ENCODE measurements at regions not wholly inside any gene's neighbourhood (a gene's known extent, or its start where the extent isn't known, plus 50 kb on each side); places are given as distances from the start of the nearest gene placed in this dataset. TPM values are rescaled to one million over a fixed set of nuclear protein-coding genes. Genes with fewer than 3 reads are reported as not detected.
"Not testable (repeated sequence)": the region's sequence is repeated elsewhere in the genome, so short reads cannot be mapped to it uniquely, and the experiment has no call there.

- not testable (repeated sequence) for H3K23ac ChIP-seq (ENCODE audit: low read depth, low read length, poor library complexity); DNase-seq (ENCODE audit: low spot score); H3K36me3 ChIP-seq (replicated peaks in 1 of 2; ENCODE audit: control insufficient read depth in 2 of 2, insufficient read depth in 2 of 2, low read length in 2 of 2); H3K79me1 ChIP-seq (ENCODE audit: low read depth, low read length); H3K14ac ChIP-seq (ENCODE audit: low read length); H4K8ac ChIP-seq (ENCODE audit: low read depth, low read length); H2BK12ac ChIP-seq (ENCODE audit: low read length); H2BK5ac ChIP-seq (ENCODE audit: low read length); H2BK15ac ChIP-seq (ENCODE audit: low read length); H2AFZ ChIP-seq (ENCODE audit: low read length); H3K27ac ChIP-seq (replicated peaks; ENCODE audit: low read length); H2BK120ac ChIP-seq (ENCODE audit: low read depth, low read length); H2AK5ac ChIP-seq (ENCODE audit: low read depth, low read length); H3K4me3 ChIP-seq (ENCODE audit: low read length in 2 of 2); H3K9ac ChIP-seq (ENCODE audit: low read depth, low read length, poor library complexity); H3K27me3 ChIP-seq (ENCODE audit: control insufficient read depth in 3 of 3, insufficient read depth in 3 of 3, low read depth in 1 of 3, low read length in 3 of 3); H3K18ac ChIP-seq (ENCODE audit: low read length); H4K91ac ChIP-seq (ENCODE audit: low read depth, low read length, poor library complexity); H3K4ac ChIP-seq (ENCODE audit: low read length); H3K9me3 ChIP-seq (replicated peaks in 1 of 2; ENCODE audit: control insufficient read depth in 2 of 2, insufficient read depth in 1 of 2, low read depth in 1 of 2, low read length in 2 of 2); H3K4me1 ChIP-seq (ENCODE audit: control insufficient read depth in 2 of 2, insufficient read depth in 1 of 2, low read depth in 1 of 2, low read length in 2 of 2); H3K4me2 ChIP-seq (ENCODE audit: insufficient read depth, low read length, poor library complexity, severe bottlenecking)
- WGBS, 2 donors (ENCODE audit: extremely low coverage in 2 of 2, insufficient read length in 2 of 2, insufficient replicate concordance in 1 of 2): no CpG with 5 or more reads among the region's 4 CpGs
These were observed 55.9 kb upstream of the WIPF3 start for GRCh38 chr7:29750373-29750940.

DNA sequence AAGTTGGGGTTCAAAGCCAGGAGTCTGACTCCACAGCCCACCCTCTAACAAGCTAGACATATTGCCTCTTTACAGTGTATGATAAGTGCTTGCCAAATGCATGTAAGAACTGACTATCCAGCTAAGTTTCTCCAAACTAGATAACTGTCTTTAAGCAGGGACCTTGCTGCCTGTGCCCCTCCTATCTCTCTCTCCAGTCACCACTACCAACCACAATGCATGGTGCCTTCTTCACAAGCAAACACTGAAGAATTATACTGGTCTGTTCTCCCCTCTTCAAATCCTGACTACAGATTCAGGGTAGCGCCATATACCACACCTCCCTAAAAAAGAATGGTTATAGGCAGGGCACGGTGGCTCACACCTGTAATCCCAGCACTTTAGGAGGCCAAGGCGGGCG is 55.3 kb upstream of the WIPF3 start:
- not testable (repeated sequence) for H3K4ac ChIP-seq (ENCODE audit: low read length); H2AK5ac ChIP-seq (ENCODE audit: low read depth, low read length); H3K36me3 ChIP-seq (replicated peaks in 1 of 2; ENCODE audit: control insufficient read depth in 2 of 2, insufficient read depth in 2 of 2, low read length in 2 of 2); H3K27ac ChIP-seq (replicated peaks; ENCODE audit: low read length); H2BK12ac ChIP-seq (ENCODE audit: low read length); H2BK5ac ChIP-seq (ENCODE audit: low read length); H3K23ac ChIP-seq (ENCODE audit: low read depth, low read length, poor library complexity); DNase-seq (ENCODE audit: low spot score); H4K91ac ChIP-seq (ENCODE audit: low read depth, low read length, poor library complexity); H3K27me3 ChIP-seq (ENCODE audit: control insufficient read depth in 3 of 3, insufficient read depth in 3 of 3, low read depth in 1 of 3, low read length in 3 of 3); H2AFZ ChIP-seq (ENCODE audit: low read length); H3K9me3 ChIP-seq (replicated peaks in 1 of 2; ENCODE audit: control insufficient read depth in 2 of 2, insufficient read depth in 1 of 2, low read depth in 1 of 2, low read length in 2 of 2); H3K4me2 ChIP-seq (ENCODE audit: insufficient read depth, low read length, poor library complexity, severe bottlenecking); H3K9ac ChIP-seq (ENCODE audit: low read depth, low read length, poor library complexity); H2BK120ac ChIP-seq (ENCODE audit: low read depth, low read length); H3K4me3 ChIP-seq (ENCODE audit: low read length in 2 of 2); H3K14ac ChIP-seq (ENCODE audit: low read length); H4K8ac ChIP-seq (ENCODE audit: low read depth, low read length); H3K79me1 ChIP-seq (ENCODE audit: low read depth, low read length); H3K4me1 ChIP-seq (ENCODE audit: control insufficient read depth in 2 of 2, insufficient read depth in 1 of 2, low read depth in 1 of 2, low read length in 2 of 2); H2BK15ac ChIP-seq (ENCODE audit: low read length); H3K18ac ChIP-seq (ENCODE audit: low read length)
- no CpG with 5 or more reads among the region's 4 CpGs for WGBS, 2 donors (ENCODE audit: extremely low coverage in 2 of 2, insufficient read length in 2 of 2, insufficient replicate concordance in 1 of 2)

DNA sequence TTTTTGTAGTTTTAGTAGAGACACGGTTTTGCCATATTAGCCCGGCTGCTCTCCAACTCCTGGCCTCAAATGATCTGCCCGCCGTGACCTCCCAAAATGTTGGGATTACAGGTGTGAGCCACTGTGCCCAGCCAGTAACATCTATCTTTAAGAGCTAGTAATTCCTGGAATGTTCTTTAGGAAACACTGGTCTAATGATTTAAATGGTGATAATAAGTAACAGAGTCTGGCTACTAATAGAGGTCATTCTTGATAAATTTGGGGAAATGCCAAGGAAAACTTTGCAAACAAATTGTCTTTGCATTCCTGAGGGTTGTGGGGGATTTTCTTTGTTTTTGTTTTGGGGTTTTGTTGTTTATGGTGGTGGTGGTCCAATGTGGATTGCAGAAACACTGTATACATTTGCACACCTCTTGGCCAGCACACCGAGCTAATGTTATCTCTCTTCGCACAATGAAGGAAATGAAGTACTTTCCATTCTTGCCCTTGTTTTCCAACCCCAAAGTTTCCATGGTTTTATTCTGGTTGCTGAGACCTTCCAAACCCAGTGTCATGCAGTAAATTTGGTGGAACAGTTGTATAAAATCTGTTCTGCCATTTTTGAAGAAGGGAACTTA is 51.3 kb upstream of the WIPF3 start:
- H2AK5ac ChIP-seq (ENCODE audit: low read depth, low read length): no peak overlapping the region

More for the DNA sequence above, 51.3 kb upstream of the WIPF3 start:
- Histone ChIP-seq H4K8ac (ENCODE audit: low read depth, low read length) (no peak overlapping the region), H3K4me2 (ENCODE audit: insufficient read depth, low read length, poor library complexity, severe bottlenecking) (no peak overlapping the region), H3K4ac (ENCODE audit: low read length) (no peak overlapping the region), H2BK15ac (ENCODE audit: low read length) (no peak overlapping the region), H3K27me3 (ENCODE audit: control insufficient read depth in 3 of 3, insufficient read depth in 3 of 3, low read depth in 1 of 3, low read length in 3 of 3) (peaks cover 0 to 4% (median 0%) of the 10 kb centered on the region in 3 experiments), H3K23ac (ENCODE audit: low read depth, low read length, poor library complexity) (no peak overlapping the region), H2AFZ (ENCODE audit: low read length) (no peak overlapping the region), H3K27ac (replicated peaks; ENCODE audit: low read length) (no peak overlapping the region), H2BK5ac (ENCODE audit: low read length) (no peak overlapping the region), H3K9ac (ENCODE audit: low read depth, low read length, poor library complexity) (no peak overlapping the region), H3K14ac (ENCODE audit: low read length) (no peak overlapping the region), H3K4me3 (ENCODE audit: low read length in 2 of 2) (no peak overlapping the region), H3K18ac (ENCODE audit: low read length) (no peak overlapping the region), H3K36me3 (replicated peaks in 1 of 2; ENCODE audit: control insufficient read depth in 2 of 2, insufficient read depth in 2 of 2, low read length in 2 of 2) (no peaks in the 10 kb centered on the region), H3K4me1 (ENCODE audit: control insufficient read depth in 2 of 2, insufficient read depth in 1 of 2, low read depth in 1 of 2, low read length in 2 of 2) (peaks cover 0 to 2% of the 10 kb centered on the region in 2 donors), H4K91ac (ENCODE audit: low read depth, low read length, poor library complexity) (no peak overlapping the region), H3K9me3 (replicated peaks in 1 of 2; ENCODE audit: control insufficient read depth in 2 of 2, insufficient read depth in 1 of 2, low read depth in 1 of 2, low read length in 2 of 2) (no peaks in the 10 kb centered on the region), H3K79me1 (ENCODE audit: low read depth, low read length) (no peaks in the 10 kb centered on the region), H2BK12ac (ENCODE audit: low read length) (no peak overlapping the region), H2BK120ac (ENCODE audit: low read depth, low read length) (no peak overlapping the region)
- DNase-seq (ENCODE audit: low spot score): no peak
- no CpG with 5 or more reads among the region's 6 CpGs for WGBS, 2 donors (ENCODE audit: extremely low coverage in 2 of 2, insufficient read length in 2 of 2, insufficient replicate concordance in 1 of 2)

Small RNA genes in the stretch of these regions (small RNA-seq; reads per million reads assigned to genes)
- gene MIR550A3 (ENCODE audit: insufficient read depth) (9.1 reads per million, percentile 52 among the genes with 10 or more reads in this experiment), gene TMSB4XP3 (ENCODE audit: insufficient read depth) (not detected)
